Glutamatergic neuron (in vitro differentiated cells): ENCODE measurements at regions not wholly inside any gene's neighbourhood (a gene's known extent, or its start where the extent isn't known, plus 50 kb on each side); places are given as distances from the start of the nearest gene placed in this dataset.

Experiments used
- DNase-seq: peaks from one replicate; pipeline ENCODE4 v3.0.0; 2022
- H3K27ac Mint-ChIP-seq: one replicate; pipeline ENCODE4 v1.8.0; 2020; ENCODE audit warnings: mild to moderate bottlenecking, mixed read lengths, inconsistent platforms; ENCODE audit not compliant: unreplicated experiment
- H3K27me3 Mint-ChIP-seq: one replicate; pipeline ENCODE4 v1.8.0; 2020; ENCODE audit warnings: mild to moderate bottlenecking, moderate library complexity, mixed read lengths, inconsistent platforms; ENCODE audit not compliant: unreplicated experiment
- H3K36me3 Mint-ChIP-seq: one replicate; pipeline ENCODE4 v1.8.0; 2020; ENCODE audit warnings: mild to moderate bottlenecking, mixed read lengths, inconsistent platforms; ENCODE audit not compliant: unreplicated experiment
- H3K4me1 Mint-ChIP-seq: one replicate; pipeline ENCODE4 v1.8.0; 2020; ENCODE audit warnings: mild to moderate bottlenecking, low read depth, mixed read lengths, inconsistent platforms; ENCODE audit not compliant: unreplicated experiment
- H3K4me3 Mint-ChIP-seq: one replicate; pipeline ENCODE4 v1.8.0; 2020; ENCODE audit warnings: mild to moderate bottlenecking, mixed read lengths, inconsistent platforms; ENCODE audit not compliant: unreplicated experiment
- H3K9me3 Mint-ChIP-seq: one replicate; pipeline ENCODE4 v1.8.0; 2020; ENCODE audit warnings: mild to moderate bottlenecking, moderate library complexity, mixed read lengths, inconsistent platforms; ENCODE audit not compliant: unreplicated experiment
- TF ChIP-seq, protein P1 (sequence below): fragments of 200-600 bp; sonication (generic); IDR thresholded peaks from one replicate; pipeline ENCODE4 v1.5.0; 2021; ENCODE audit not compliant: partially characterized antibody, unreplicated experiment

GRCh38 chr13:57511603-57512002, 119.9 kb upstream of the PCDH17 start:
- Mint-ChIP-seq H3K27me3 (no peaks in the 10 kb centered on the region), H3K36me3 (no peaks in the 10 kb centered on the region), H3K9me3 (no peaks in the 10 kb centered on the region), H3K27ac (no peak overlapping the region), H3K4me1 (peaks cover 1% of the 10 kb centered on the region), H3K4me3 (no peak overlapping the region)
- DNase-seq: no peak
- TF ChIP-seq, protein P1, sequence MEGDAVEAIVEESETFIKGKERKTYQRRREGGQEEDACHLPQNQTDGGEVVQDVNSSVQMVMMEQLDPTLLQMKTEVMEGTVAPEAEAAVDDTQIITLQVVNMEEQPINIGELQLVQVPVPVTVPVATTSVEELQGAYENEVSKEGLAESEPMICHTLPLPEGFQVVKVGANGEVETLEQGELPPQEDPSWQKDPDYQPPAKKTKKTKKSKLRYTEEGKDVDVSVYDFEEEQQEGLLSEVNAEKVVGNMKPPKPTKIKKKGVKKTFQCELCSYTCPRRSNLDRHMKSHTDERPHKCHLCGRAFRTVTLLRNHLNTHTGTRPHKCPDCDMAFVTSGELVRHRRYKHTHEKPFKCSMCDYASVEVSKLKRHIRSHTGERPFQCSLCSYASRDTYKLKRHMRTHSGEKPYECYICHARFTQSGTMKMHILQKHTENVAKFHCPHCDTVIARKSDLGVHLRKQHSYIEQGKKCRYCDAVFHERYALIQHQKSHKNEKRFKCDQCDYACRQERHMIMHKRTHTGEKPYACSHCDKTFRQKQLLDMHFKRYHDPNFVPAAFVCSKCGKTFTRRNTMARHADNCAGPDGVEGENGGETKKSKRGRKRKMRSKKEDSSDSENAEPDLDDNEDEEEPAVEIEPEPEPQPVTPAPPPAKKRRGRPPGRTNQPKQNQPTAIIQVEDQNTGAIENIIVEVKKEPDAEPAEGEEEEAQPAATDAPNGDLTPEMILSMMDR: no peak

DNA sequence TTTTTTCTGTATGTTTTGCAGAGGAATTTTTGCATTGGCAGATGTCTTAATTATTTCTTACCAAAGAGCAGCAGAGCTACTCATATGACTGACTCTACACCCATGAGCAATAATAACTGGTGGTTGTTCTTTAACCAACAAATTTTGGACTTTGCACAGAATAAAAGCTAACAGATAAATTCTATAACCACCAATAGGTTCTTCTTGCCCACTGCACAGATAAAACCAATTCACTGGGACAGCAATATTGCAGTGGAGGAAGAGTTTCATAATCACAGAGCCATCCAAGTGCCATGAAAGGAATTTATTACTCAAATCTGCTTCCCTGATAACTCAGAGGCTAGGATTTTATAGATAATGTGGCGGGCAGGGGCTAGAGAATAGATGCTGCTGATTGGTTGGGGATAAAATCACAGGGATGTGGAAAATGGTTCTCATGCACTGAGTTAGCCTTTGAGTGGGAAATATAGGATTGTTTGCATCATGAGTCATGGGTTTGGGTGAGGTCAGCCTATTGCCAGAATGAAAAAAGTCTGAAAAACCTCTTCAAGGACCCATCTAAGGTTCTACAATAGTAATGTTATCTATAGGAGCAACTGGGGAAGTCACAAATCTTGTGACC, 104.3 kb upstream of the PCDH17 start:
- DNase-seq: no peak
- H3K4me3 Mint-ChIP-seq: no peak overlapping the region
- no peaks in the 10 kb centered on the region for H3K9me3 Mint-ChIP-seq
- H3K27ac Mint-ChIP-seq: no peak overlapping the region
- no peaks in the 10 kb centered on the region for H3K36me3 Mint-ChIP-seq
- no peaks in the 10 kb centered on the region for H3K27me3 Mint-ChIP-seq
- no peaks in the 10 kb centered on the region for H3K4me1 Mint-ChIP-seq
- TF ChIP-seq, protein P1: no peak

GRCh38 chr13:57531256-57531655, 100.3 kb upstream of the PCDH17 start:
- no peaks in the 10 kb centered on the region for H3K9me3 Mint-ChIP-seq
- no peak overlapping the region for H3K4me3 Mint-ChIP-seq
- no peaks in the 10 kb centered on the region for H3K4me1 Mint-ChIP-seq
- no peak overlapping the region for H3K27ac Mint-ChIP-seq
- TF ChIP-seq, protein P1: no peak
- H3K36me3 Mint-ChIP-seq: no peaks in the 10 kb centered on the region
- DNase-seq: no peak
- no peaks in the 10 kb centered on the region for H3K27me3 Mint-ChIP-seq

DNA sequence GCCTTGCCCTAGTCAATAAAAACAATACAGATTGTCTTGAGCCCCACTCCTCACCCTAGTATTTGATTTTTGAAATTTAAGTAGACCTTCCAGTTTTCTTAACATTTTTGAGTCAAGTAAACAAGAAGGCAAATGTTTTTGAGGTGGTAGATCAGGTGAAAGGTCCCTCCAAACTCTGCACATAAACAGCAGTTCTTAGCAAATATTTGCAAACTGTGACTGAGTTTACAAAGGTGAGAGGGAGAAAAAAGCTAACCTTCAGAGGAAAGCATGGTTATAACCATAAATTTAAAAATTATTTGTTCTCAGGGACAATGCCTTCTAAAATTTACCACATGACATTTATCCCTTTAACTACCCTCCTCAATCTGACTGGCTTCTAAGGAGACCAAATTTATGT, 84.6 kb upstream of the PCDH17 start:
- Mint-ChIP-seq H3K4me1 (no peaks in the 10 kb centered on the region), H3K9me3 (no peaks in the 10 kb centered on the region), H3K27ac (no peak overlapping the region), H3K36me3 (no peaks in the 10 kb centered on the region), H3K4me3 (no peak overlapping the region), H3K27me3 (no peaks in the 10 kb centered on the region)
- no peak for DNase-seq
- TF ChIP-seq, protein P1: no peak

- Mint-ChIP-seq H3K36me3 (no peaks in the 10 kb centered on the region), H3K4me1 (no peaks in the 10 kb centered on the region), H3K9me3 (no peaks in the 10 kb centered on the region), H3K4me3 (no peak overlapping the region), H3K27ac (no peak overlapping the region), H3K27me3 (no peaks in the 10 kb centered on the region)
- no peak for DNase-seq
- TF ChIP-seq, protein P1: no peak
These were observed 79.1 kb upstream of the PCDH17 start for GRCh38 chr13:57552437-57552836.
